Retinal pigment epithelial cell (primary cell): ENCODE measurements at regions not wholly inside any gene's neighbourhood (a gene's known extent, or its start where the extent isn't known, plus 50 kb on each side); places are given as distances from the start of the nearest gene placed in this dataset.

Experiments used
- DNase-seq: peaks from one replicate; pipeline ENCODE4 v3.0.0-alpha.2; 2010; ENCODE audit warnings: low read depth
- H3K4me3 ChIP-seq: 2 replicates; pipeline ENCODE4 v1.5.1; 2011; ENCODE audit warnings: mild to moderate bottlenecking, low read length, control low read depth, moderate library complexity
- TF ChIP-seq, protein P1 (sequence below): conservative IDR thresholded peaks from 2 replicates; pipeline ENCODE4 v1.5.1; 2011; ENCODE audit warnings: low read depth, low read length, control low read depth, inconsistent platforms

DNA sequence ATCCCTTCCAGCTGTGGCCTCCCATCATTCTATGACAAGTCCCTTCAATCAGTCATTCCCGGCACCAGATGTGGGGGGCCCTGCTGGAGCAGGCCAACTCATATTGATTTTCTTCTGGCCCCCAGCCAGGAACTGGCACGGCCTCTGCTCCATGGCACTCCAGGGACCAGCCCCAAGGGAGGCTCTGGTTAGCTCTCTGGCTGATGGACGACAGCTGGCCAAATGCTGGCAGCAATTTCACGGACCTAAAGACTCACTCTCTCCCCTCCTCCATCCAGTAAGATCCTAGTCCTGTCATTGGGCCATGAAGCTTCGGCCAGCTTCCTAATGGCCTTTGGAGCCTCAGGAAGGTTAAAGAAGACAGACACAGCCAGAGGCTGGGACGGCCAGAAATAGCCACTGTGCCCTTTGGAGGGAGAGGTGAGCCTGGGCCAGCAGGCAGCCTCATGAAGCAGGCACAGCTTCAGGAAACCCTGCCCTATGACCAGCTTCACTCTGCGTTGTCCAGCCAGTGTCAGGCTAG lies 131.0 kb downstream of the MEX3B start:
- DNase-seq: no peak
- no peak overlapping the region for H3K4me3 ChIP-seq
- TF ChIP-seq, protein P1, sequence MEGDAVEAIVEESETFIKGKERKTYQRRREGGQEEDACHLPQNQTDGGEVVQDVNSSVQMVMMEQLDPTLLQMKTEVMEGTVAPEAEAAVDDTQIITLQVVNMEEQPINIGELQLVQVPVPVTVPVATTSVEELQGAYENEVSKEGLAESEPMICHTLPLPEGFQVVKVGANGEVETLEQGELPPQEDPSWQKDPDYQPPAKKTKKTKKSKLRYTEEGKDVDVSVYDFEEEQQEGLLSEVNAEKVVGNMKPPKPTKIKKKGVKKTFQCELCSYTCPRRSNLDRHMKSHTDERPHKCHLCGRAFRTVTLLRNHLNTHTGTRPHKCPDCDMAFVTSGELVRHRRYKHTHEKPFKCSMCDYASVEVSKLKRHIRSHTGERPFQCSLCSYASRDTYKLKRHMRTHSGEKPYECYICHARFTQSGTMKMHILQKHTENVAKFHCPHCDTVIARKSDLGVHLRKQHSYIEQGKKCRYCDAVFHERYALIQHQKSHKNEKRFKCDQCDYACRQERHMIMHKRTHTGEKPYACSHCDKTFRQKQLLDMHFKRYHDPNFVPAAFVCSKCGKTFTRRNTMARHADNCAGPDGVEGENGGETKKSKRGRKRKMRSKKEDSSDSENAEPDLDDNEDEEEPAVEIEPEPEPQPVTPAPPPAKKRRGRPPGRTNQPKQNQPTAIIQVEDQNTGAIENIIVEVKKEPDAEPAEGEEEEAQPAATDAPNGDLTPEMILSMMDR: no peak

DNA sequence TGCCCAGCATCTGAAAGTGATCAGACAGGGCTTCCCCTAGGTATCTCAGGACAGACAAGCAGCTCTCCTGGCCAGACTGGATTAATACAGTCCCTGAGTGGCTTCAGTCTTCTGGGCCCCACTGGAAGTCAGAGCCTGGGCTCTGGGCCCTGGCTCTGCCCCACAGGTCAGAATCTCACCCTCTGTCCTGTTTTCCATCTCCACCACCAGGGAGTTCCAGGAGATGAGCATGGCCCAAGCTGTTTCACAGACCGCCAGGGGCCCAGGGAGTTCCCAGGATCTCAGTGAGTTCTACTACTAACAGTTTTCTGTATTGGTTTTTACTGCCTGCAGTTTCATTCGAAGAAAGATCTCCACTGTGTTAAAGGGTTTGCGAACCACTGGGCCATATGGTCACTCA lies 131.5 kb downstream of the MEX3B start:
- no peak for DNase-seq
- TF ChIP-seq, protein P1: no peak
- no peak overlapping the region for H3K4me3 ChIP-seq

DNA sequence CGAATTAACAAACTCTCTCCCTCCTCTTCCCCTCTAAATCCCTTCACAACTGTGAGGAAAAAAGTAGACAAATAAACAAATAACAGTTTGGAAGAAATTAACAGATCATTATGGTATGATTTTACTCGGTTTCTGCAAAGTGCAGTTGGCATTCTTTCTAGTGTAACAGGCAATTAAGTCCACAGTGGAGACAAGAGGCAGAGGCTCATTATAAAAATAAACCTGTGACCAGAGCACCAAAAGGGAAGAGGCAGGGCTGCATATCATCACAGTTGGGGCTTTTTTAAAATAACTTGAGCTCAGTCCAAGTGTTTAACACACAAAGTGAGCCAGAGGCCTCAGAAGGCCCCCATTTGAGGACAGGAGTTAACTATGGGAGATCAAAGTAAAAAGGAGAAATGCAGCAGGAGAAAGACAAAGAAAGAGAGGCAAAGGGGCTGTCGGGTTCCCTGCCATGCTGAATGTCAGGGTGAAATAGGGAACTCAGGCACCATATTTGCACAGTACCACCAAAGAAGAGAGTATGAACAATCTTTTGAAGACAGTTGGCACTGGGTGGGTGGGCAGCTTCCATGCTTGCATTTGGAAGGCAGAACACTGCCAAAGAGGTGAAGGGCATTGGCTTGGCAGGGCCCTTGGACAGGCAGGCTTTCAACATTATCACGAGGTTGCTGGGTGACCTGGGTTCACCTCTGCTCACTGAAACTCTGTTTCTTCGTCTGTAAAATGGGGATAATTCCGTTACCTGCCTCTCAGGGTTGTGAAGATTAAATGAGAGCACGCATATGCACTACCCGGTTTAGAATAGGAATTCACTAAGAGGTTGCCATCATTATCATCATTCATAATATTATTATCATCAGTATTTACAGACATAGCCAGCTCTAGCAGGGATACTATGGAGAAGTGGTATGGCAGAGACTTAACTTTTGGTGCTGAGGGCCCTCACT lies 134.5 kb downstream of the MEX3B start:
- no peak for DNase-seq
- no peak overlapping the region for H3K4me3 ChIP-seq
- TF ChIP-seq, protein P1: no peak

DNA sequence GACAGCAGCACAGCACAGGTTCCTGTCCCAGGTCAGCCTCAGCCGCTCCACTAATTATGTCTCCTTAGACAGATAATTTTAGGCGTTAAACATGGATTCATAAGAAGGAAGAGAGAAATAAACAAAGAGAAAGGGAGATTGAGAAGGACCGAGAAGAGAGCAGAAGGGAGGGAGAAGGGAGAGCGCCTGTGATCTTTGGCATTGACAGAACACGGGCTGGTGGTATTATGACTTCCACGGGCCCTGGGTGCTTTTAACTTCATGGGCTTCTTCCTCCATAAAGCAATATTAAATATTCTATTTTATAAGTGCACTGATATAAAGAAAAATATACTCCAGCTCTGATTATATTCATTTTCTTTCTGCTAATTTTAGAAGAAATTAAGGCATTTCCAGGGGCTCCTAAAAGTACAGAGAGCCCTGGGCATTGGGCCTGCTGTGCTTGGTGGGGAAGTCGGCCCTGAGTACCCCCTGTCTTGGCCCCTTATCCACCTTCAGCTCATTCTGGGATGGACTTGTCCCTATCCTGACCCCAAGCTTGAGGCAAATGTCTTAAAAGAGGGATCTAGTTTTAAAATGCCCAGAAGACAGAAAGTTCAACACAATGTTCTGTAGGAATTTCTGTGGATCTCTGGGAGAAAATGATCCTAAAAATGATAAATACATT lies 135.3 kb downstream of the MEX3B start:
- TF ChIP-seq, protein P1: no peak
- no peak overlapping the region for H3K4me3 ChIP-seq
- DNase-seq: no peak

DNA sequence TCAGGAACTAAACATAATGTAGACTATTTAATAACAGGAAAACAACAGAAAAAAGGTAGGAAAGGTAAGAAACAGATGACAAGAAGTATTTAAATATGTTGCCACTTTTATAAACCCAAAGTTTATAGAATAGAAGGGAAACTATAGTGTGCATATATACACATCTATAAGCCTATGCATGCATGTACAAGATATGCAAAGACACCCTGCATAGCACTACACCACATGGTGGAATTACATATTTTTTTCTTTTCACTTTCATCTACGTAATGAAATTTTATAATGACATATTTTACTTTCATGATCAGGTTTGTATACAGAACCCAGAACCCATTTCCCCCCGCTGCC lies 136.8 kb downstream of the MEX3B start:
- TF ChIP-seq, protein P1: no peak
- DNase-seq: no peak
- H3K4me3 ChIP-seq: no peak overlapping the region

DNA sequence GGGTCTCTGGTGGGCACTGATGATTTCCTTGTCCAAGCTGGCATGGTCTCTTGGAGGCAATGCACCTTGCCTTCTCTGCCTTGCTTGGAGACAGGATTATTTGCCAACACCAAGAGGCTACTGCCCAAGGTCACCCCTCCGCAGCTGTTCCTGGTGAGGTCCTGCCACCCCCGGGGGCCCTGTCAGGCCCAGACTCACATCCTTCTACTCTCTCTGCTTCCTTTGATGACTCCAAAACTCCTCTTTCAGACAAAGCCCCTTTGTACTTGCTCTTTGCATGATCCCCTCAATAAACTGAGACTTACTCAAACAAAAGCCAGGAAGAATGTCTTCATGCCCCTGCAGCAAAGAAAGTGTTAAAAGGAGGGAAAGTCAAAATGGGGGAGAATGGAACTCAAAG lies 137.7 kb downstream of the MEX3B start:
- TF ChIP-seq, protein P1: no peak
- no peak overlapping the region for H3K4me3 ChIP-seq
- DNase-seq: no peak

DNA sequence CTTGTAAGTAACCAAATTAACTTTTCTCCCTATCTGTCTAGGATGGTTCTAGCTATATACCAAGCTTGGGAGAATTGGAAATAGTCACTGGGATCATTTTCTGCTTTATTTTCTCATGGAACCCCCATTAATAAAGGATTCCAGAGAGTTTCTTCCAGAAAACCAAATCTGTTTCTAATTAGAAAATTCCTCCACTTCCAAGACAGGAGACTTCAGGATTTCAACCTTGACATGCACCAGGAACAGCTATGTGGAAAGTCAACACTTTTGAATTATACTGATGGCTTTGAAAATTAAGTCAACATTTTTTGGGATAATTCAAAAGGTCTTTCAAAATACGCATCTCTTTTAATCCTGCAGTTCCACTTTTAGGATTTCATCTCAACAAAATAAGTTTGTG lies 138.3 kb downstream of the MEX3B start:
- TF ChIP-seq, protein P1: no peak
- H3K4me3 ChIP-seq: no peak overlapping the region
- no peak for DNase-seq
